Loucy (cell line): ENCODE measurements at regions not wholly inside any gene's neighbourhood (a gene's known extent, or its start where the extent isn't known, plus 50 kb on each side); places are given as distances from the start of the nearest gene placed in this dataset.

Experiments
- H2AFZ ChIP-seq: fragments of 200-600 bp; sonication (generic); 2 replicates; pipeline ENCODE4 v1.6.0; 2016; ENCODE audit warnings: antibody characterized with exemption, mild to moderate bottlenecking, low read length, moderate library complexity
- H3F3A ChIP-seq: fragments of 200-600 bp; 2 replicates; pipeline ENCODE4 v1.6.0; 2016; ENCODE audit warnings: antibody characterized with exemption, low read depth, mild to moderate bottlenecking
- H3K27me3 ChIP-seq: fragments of 200-600 bp; sonication (generic); 2 replicates; pipeline ENCODE4 v1.6.1; 2014; ENCODE audit warnings: low read length, mild to moderate bottlenecking; ENCODE audit not compliant: insufficient read depth, poor library complexity, severe bottlenecking
- H3K36me3 ChIP-seq: fragments of 200-600 bp; sonication (generic); 2 replicates; pipeline ENCODE4 v1.6.1; 2016; ENCODE audit warnings: low read length; ENCODE audit not compliant: insufficient read depth
- H3K4me1 ChIP-seq: fragments of 200-600 bp; sonication (generic); 2 replicates; pipeline ENCODE4 v1.5.1; 2014; ENCODE audit warnings: low read length, mild to moderate bottlenecking; ENCODE audit not compliant: insufficient read depth, poor library complexity, severe bottlenecking
- H3K4me2 ChIP-seq: fragments of 200-600 bp; sonication (generic); 2 replicates; pipeline ENCODE4 v1.6.0; 2014; ENCODE audit warnings: antibody characterized with exemption, low read length, low read depth, mild to moderate bottlenecking; ENCODE audit not compliant: poor library complexity, severe bottlenecking
- H3K4me3 ChIP-seq: fragments of 200-600 bp; sonication (generic); 2 replicates; pipeline ENCODE4 v1.5.1; 2014; ENCODE audit warnings: low read length, mild to moderate bottlenecking, mixed read lengths; ENCODE audit not compliant: poor library complexity, severe bottlenecking
- H3K79me2 ChIP-seq: fragments of 200-600 bp; sonication (generic); 2 replicates; pipeline ENCODE4 v1.6.1; 2014; ENCODE audit warnings: low read length; ENCODE audit not compliant: insufficient read depth
- H3K9ac ChIP-seq: fragments of 200-600 bp; sonication (generic); 2 replicates; pipeline ENCODE4 v1.6.0; 2014; ENCODE audit warnings: mild to moderate bottlenecking, low read depth, low read length, moderate library complexity; ENCODE audit not compliant: poor library complexity, severe bottlenecking
- H3K9me2 ChIP-seq: fragments of 200-600 bp; sonication (generic); replicated peaks from 2 replicates; pipeline ENCODE4 v1.6.1; 2016; ENCODE audit warnings: low read depth, low read length, mixed read lengths
- H3K9me3 ChIP-seq: fragments of 200-600 bp; sonication (generic); 2 replicates; pipeline ENCODE4 v1.6.1; 2014; ENCODE audit warnings: mild to moderate bottlenecking, antibody characterized with exemption, low read length, low read depth; ENCODE audit not compliant: insufficient read depth
- H4K20me1 ChIP-seq: fragments of 200-600 bp; sonication (generic); 2 replicates; pipeline ENCODE4 v1.6.0; 2014; ENCODE audit warnings: antibody characterized with exemption, low read length, mild to moderate bottlenecking; ENCODE audit not compliant: insufficient read depth, poor library complexity, severe bottlenecking
- EZH2phosphoT487 ChIP-seq: fragments of 200-600 bp; IDR thresholded peaks from 2 replicates; pipeline ENCODE4 v1.6.1; 2018; ENCODE audit warnings: antibody characterized with exemption, mild to moderate bottlenecking, moderate library complexity, borderline replicate concordance
- TF ChIP-seq, protein P1 (sequence below): fragments of 200-600 bp; sonication (generic); conservative IDR thresholded peaks from 2 replicates; pipeline ENCODE4 v1.5.1; 2014; ENCODE audit warnings: mild to moderate bottlenecking, antibody characterized with exemption, low read length

DNA sequence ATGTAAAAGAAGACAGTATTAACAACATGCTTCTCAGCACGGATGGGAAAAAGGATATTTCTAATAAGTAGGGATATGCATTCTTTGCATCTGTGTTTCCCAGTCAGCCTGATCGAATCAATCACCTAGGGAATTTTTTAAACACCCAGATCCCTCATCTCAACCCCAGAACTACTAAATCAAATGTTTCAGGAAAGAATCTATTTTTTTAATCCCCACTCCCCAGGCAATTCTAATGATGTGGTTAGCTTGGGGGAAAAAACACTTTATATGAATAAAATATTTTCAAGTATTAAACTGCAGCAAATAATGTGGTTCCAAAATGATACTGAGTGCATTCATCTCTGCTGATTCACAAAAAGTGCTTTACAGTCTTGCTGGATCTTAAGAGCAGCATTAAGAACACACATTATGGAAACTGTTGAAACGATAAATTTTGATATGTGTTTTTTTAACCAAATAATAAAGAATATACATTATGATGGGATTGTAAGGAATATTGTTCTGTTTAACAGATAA is 68.7 kb upstream of the GUCY1A1 start:
- H3K4me1 ChIP-seq, result peaks cover 11% of the 10 kb centered on the region
- H2AFZ ChIP-seq, result no peak overlapping the region
- no peaks in the 10 kb centered on the region for H3K79me2 ChIP-seq
- H3K27me3 ChIP-seq, result no peaks in the 10 kb centered on the region
- H3K9me3 ChIP-seq, result no peaks in the 10 kb centered on the region
- no peak overlapping the region for H3K9ac ChIP-seq
- no peak overlapping the region for H3K4me2 ChIP-seq
- no peaks in the 10 kb centered on the region for H3F3A ChIP-seq
- TF ChIP-seq EZH2phosphoT487, result no peak
- TF ChIP-seq, protein P1, sequence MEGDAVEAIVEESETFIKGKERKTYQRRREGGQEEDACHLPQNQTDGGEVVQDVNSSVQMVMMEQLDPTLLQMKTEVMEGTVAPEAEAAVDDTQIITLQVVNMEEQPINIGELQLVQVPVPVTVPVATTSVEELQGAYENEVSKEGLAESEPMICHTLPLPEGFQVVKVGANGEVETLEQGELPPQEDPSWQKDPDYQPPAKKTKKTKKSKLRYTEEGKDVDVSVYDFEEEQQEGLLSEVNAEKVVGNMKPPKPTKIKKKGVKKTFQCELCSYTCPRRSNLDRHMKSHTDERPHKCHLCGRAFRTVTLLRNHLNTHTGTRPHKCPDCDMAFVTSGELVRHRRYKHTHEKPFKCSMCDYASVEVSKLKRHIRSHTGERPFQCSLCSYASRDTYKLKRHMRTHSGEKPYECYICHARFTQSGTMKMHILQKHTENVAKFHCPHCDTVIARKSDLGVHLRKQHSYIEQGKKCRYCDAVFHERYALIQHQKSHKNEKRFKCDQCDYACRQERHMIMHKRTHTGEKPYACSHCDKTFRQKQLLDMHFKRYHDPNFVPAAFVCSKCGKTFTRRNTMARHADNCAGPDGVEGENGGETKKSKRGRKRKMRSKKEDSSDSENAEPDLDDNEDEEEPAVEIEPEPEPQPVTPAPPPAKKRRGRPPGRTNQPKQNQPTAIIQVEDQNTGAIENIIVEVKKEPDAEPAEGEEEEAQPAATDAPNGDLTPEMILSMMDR, result no peak
- H3K36me3 ChIP-seq, result no peaks in the 10 kb centered on the region
- H3K4me3 ChIP-seq, result no peak overlapping the region
- H4K20me1 ChIP-seq, result no peaks in the 10 kb centered on the region
- no peaks in the 10 kb centered on the region for H3K9me2 ChIP-seq

DNA sequence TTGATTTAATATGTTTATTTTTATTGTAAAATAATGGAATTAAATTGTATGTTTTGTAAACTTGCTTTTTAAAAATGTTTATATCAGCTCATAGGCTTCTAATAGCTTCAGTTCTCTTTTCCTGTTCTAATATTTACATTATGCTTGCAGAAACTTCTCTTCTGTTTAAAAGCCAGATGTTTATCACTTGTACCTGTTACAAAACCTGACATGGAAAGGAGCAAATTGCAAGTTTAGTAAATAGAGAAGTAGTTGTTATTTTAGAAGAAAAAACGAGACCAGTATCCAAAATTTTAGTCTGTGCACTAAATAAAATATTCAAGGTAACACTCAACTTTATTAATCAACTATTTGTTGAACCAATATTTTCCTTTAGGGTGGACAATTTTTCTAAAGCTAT is 69.4 kb upstream of the GUCY1A1 start:
- H3K36me3 ChIP-seq, result no peaks in the 10 kb centered on the region
- no peak overlapping the region for H3K4me3 ChIP-seq
- H3K9me3 ChIP-seq, result no peaks in the 10 kb centered on the region
- H3K4me1 ChIP-seq, result peaks cover 18% of the 10 kb centered on the region
- no peaks in the 10 kb centered on the region for H4K20me1 ChIP-seq
- H3K9me2 ChIP-seq, result no peaks in the 10 kb centered on the region
- no peak overlapping the region for H3K9ac ChIP-seq
- TF ChIP-seq, protein P1, result no peak
- TF ChIP-seq EZH2phosphoT487, result no peak
- no peaks in the 10 kb centered on the region for H3F3A ChIP-seq
- H3K79me2 ChIP-seq, result no peaks in the 10 kb centered on the region
- no peak overlapping the region for H2AFZ ChIP-seq
- H3K27me3 ChIP-seq, result no peaks in the 10 kb centered on the region
- no peak overlapping the region for H3K4me2 ChIP-seq

DNA sequence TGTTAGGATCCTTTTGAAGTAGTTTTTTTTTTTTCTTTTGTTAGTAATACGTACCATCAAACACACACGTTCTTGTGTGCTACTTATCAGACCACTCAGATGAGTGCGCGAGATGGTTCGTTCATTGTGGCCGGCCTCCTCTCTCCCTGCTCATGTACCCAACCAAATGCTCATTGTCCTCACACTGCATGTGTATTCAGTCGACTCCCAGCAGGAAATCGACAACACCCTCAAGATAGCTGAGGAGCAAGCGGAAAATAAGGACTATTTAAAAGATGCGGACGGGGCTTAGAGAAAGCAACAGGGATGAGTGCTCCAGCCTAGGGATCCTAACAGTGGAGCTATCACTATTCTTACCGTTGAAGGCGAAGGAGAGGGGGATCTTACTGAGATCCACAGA is 72.9 kb upstream of the GUCY1A1 start:
- Histone ChIP-seq H3K9me2 (no peaks in the 10 kb centered on the region), H3K36me3 (no peaks in the 10 kb centered on the region), H4K20me1 (no peaks in the 10 kb centered on the region), H3K9ac (no peak overlapping the region), H3K4me3 (no peak overlapping the region), H3K9me3 (no peaks in the 10 kb centered on the region), H3K79me2 (no peaks in the 10 kb centered on the region), H3K4me2 (no peak overlapping the region), H3K27me3 (no peaks in the 10 kb centered on the region), H2AFZ (no peak overlapping the region), H3F3A (no peaks in the 10 kb centered on the region), H3K4me1 (peaks cover 13% of the 10 kb centered on the region)
- no peak for TF ChIP-seq EZH2phosphoT487
- TF ChIP-seq, protein P1, result no peak
